GM18505 (cell line): ENCODE measurements at regions not wholly inside any gene's neighbourhood (a gene's known extent, or its start where the extent isn't known, plus 50 kb on each side); places are given as distances from the start of the nearest gene placed in this dataset.

ENCODE experiments used
- ATAC-seq: cut with Tn5 transposase; IDR thresholded peaks from one replicate; pipeline ENCODE4 v1.9.1; 2021; ENCODE audit not compliant: unreplicated experiment
- POLR2A ChIP-seq: IDR thresholded peaks from 4 replicates; pipeline ENCODE4 v1.6.1; 2011; ENCODE audit warnings: borderline replicate concordance; ENCODE audit not compliant: insufficient read depth, insufficient read length; ENCODE audit errors: extremely low read depth

GRCh38 chr6:44630125-44631028, 242.9 kb downstream of the CDC5L start:
- no peak for TF ChIP-seq POLR2A
- no peak for ATAC-seq

GRCh38 chr6:44631968-44632367, 244.5 kb downstream of the CDC5L start:
- no peak for TF ChIP-seq POLR2A
- no peak for ATAC-seq

- no peak for TF ChIP-seq POLR2A
- ATAC-seq = no peak
These were observed 246.8 kb downstream of the CDC5L start for GRCh38 chr6:44634321-44634720.

- no peak for TF ChIP-seq POLR2A
- ATAC-seq = no peak
These were observed 248.0 kb downstream of the CDC5L start for GRCh38 chr6:44635486-44635885.

- ATAC-seq = no peak
These were observed 249.2 kb downstream of the CDC5L start for GRCh38 chr6:44636561-44637248.

GRCh38 chr6:44641344-44642031, 254.0 kb downstream of the CDC5L start:
- no peak for ATAC-seq
- no peak for TF ChIP-seq POLR2A

More at GRCh38 chr6:44636561-44637248, 249.2 kb downstream of the CDC5L start:
- TF ChIP-seq POLR2A = no peak

GRCh38 chr6:44642349-44642748, 254.8 kb downstream of the CDC5L start:
- no peak for ATAC-seq
- TF ChIP-seq POLR2A = no peak

GRCh38 chr6:44642870-44643522, 255.5 kb downstream of the CDC5L start:
- no peak for TF ChIP-seq POLR2A
- ATAC-seq = no peak

GRCh38 chr6:44645276-44645675, 257.8 kb downstream of the CDC5L start:
- ATAC-seq = no peak
- no peak for TF ChIP-seq POLR2A

GRCh38 chr6:44646355-44646754, 258.8 kb downstream of the CDC5L start:
- no peak for ATAC-seq
- no peak for TF ChIP-seq POLR2A

GRCh38 chr6:44649365-44650025, 262.0 kb downstream of the CDC5L start:
- no peak for TF ChIP-seq POLR2A
- no peak for ATAC-seq

- no peak for ATAC-seq
- TF ChIP-seq POLR2A = no peak
These were observed 263.0 kb downstream of the CDC5L start for GRCh38 chr6:44650495-44650894.
